ENCODE measurements at regions not wholly inside any gene's neighbourhood (a gene's known extent, or its start where the extent isn't known, plus 50 kb on each side); places are given as distances from the start of the nearest gene placed in this dataset.
"Not testable (repeated sequence)": the region's sequence is repeated elsewhere in the genome, so short reads cannot be mapped to it uniquely, and the experiment has no call there.

GRCh38 chr1:166693158-166693557 lies 146.1 kb upstream of the POGK start:
- Histone ChIP-seq H3K4me3 (ENCODE audit: control insufficient read depth in 1 of 2, extremely low read depth in 1 of 2, low read length in 1 of 2) (no peak overlapping the region), H3K27me3 (replicated peaks in 1 of 2; ENCODE audit: control insufficient read depth in 2 of 2, extremely low read depth in 1 of 2, insufficient read depth in 2 of 2, low read length in 1 of 2) (no peaks in the 10 kb centered on the region), H3K27ac (ENCODE audit: low read length) (no peak overlapping the region), H3K4me1 (ENCODE audit: control insufficient read depth in 1 of 2, extremely low read depth in 1 of 2, insufficient read depth in 2 of 2, low read length in 2 of 2) (no peaks in the 10 kb centered on the region), H3K9me3 (no peaks in the 10 kb centered on the region), H3K36me3 (ENCODE audit: control insufficient read depth in 2 of 2, extremely low read depth in 1 of 2, insufficient read depth in 1 of 2, low read length in 1 of 2) (no peaks in the 10 kb centered on the region)
- peaks cover 0 to 1% (median 0%) of the 10 kb centered on the region in 3 donors for H3K4me1 Mint-ChIP-seq
- CTCF ChIA-PET, result no interaction called here
- no peak overlapping the region for H3K4me3 Mint-ChIP-seq
- no peak for DNase-seq
- POLR2A ChIA-PET, result no interaction called here
- peaks cover 17 to 28% of the 10 kb centered on the region in 2 donors for H3K27me3 Mint-ChIP-seq
- ATAC-seq (replicated peaks in 1 of 4), result no peak
- 100% methylated on average over 3 of the region's 4 CpGs for WGBS (ENCODE audit: insufficient coverage)
- no peaks in the 10 kb centered on the region for H3K9me3 Mint-ChIP-seq
- no peaks in the 10 kb centered on the region for H3K36me3 Mint-ChIP-seq
- H3K27ac Mint-ChIP-seq, result no peak overlapping the region

GRCh38 chr1:166693673-166694297 lies 145.5 kb upstream of the POGK start:
- Mint-ChIP-seq H3K27ac (no peak overlapping the region), H3K4me1 (no peaks in the 10 kb centered on the region), H3K27me3 (peaks cover 17 to 28% of the 10 kb centered on the region in 2 donors), H3K36me3 (no peaks in the 10 kb centered on the region), H3K9me3 (no peaks in the 10 kb centered on the region), H3K4me3 (no peak overlapping the region)
- no peak for ATAC-seq (replicated peaks in 1 of 4)
- WGBS (ENCODE audit: insufficient coverage), result no CpG with 5 or more reads among the region's 4 CpGs
- ChIA-PET POLR2A (no interaction called here), CTCF (no interaction called here)
- Histone ChIP-seq H3K27me3 (replicated peaks in 1 of 2; ENCODE audit: control insufficient read depth in 2 of 2, extremely low read depth in 1 of 2, insufficient read depth in 2 of 2, low read length in 1 of 2) (no peaks in the 10 kb centered on the region), H3K27ac (ENCODE audit: low read length) (no peak overlapping the region), H3K9me3 (no peaks in the 10 kb centered on the region), H3K4me1 (ENCODE audit: control insufficient read depth in 1 of 2, extremely low read depth in 1 of 2, insufficient read depth in 2 of 2, low read length in 2 of 2) (no peaks in the 10 kb centered on the region), H3K36me3 (ENCODE audit: control insufficient read depth in 2 of 2, extremely low read depth in 1 of 2, insufficient read depth in 1 of 2, low read length in 1 of 2) (no peaks in the 10 kb centered on the region), H3K4me3 (ENCODE audit: control insufficient read depth in 1 of 2, extremely low read depth in 1 of 2, low read length in 1 of 2) (no peak overlapping the region)
- DNase-seq, result no peak

GRCh38 chr1:166695115-166695514 lies 144.2 kb upstream of the POGK start:
- H3K4me1 ChIP-seq (ENCODE audit: control insufficient read depth in 1 of 2, extremely low read depth in 1 of 2, insufficient read depth in 2 of 2, low read length in 2 of 2), result no peaks in the 10 kb centered on the region
- H3K27me3 Mint-ChIP-seq, result peaks cover 19 to 28% of the 10 kb centered on the region in 2 donors
- WGBS (ENCODE audit: insufficient coverage), result no CpG with 5 or more reads among the region's 1 CpG
- H3K27me3 ChIP-seq (replicated peaks in 1 of 2; ENCODE audit: control insufficient read depth in 2 of 2, extremely low read depth in 1 of 2, insufficient read depth in 2 of 2, low read length in 1 of 2), result no peaks in the 10 kb centered on the region
- H3K36me3 ChIP-seq (ENCODE audit: control insufficient read depth in 2 of 2, extremely low read depth in 1 of 2, insufficient read depth in 1 of 2, low read length in 1 of 2), result no peaks in the 10 kb centered on the region
- H3K4me1 Mint-ChIP-seq, result no peaks in the 10 kb centered on the region
- H3K4me3 ChIP-seq (ENCODE audit: control insufficient read depth in 1 of 2, extremely low read depth in 1 of 2, low read length in 1 of 2), result no peak overlapping the region
- H3K9me3 ChIP-seq, result no peaks in the 10 kb centered on the region
- ChIA-PET POLR2A (no interaction called here), CTCF (no interaction called here)
- H3K36me3 Mint-ChIP-seq, result no peaks in the 10 kb centered on the region
- DNase-seq (no peak), ATAC-seq (replicated peaks in 1 of 4) (no peak)
- no peak overlapping the region for H3K4me3 Mint-ChIP-seq
- no peak overlapping the region for H3K27ac Mint-ChIP-seq
- no peak overlapping the region for H3K27ac ChIP-seq (ENCODE audit: low read length)
- H3K9me3 Mint-ChIP-seq, result no peaks in the 10 kb centered on the region

- H3K36me3 ChIP-seq (ENCODE audit: control insufficient read depth in 2 of 2, extremely low read depth in 1 of 2, insufficient read depth in 1 of 2, low read length in 1 of 2); H3K4me3 Mint-ChIP-seq; ATAC-seq (replicated peaks in 1 of 4); H3K4me1 Mint-ChIP-seq; H3K27ac Mint-ChIP-seq; POLR2A ChIA-PET; CTCF ChIA-PET; H3K4me1 ChIP-seq (ENCODE audit: control insufficient read depth in 1 of 2, extremely low read depth in 1 of 2, insufficient read depth in 2 of 2, low read length in 2 of 2); H3K4me3 ChIP-seq (ENCODE audit: control insufficient read depth in 1 of 2, extremely low read depth in 1 of 2, low read length in 1 of 2); H3K9me3 ChIP-seq; H3K36me3 Mint-ChIP-seq; DNase-seq; H3K9me3 Mint-ChIP-seq; H3K27me3 ChIP-seq (replicated peaks in 1 of 2; ENCODE audit: control insufficient read depth in 2 of 2, extremely low read depth in 1 of 2, insufficient read depth in 2 of 2, low read length in 1 of 2); H3K27ac ChIP-seq (ENCODE audit: low read length): not testable (repeated sequence)
- no CpG with 5 or more reads among the region's 2 CpGs for WGBS (ENCODE audit: insufficient coverage)
- H3K27me3 Mint-ChIP-seq, result peaks cover 19 to 31% of the 10 kb centered on the region in 2 donors
Measured at GRCh38 chr1:166695834-166696233, 143.4 kb upstream of the POGK start.

GRCh38 chr1:166698771-166699170 lies 140.5 kb upstream of the POGK start:
- no peaks in the 10 kb centered on the region for H3K27me3 ChIP-seq (replicated peaks in 1 of 2; ENCODE audit: control insufficient read depth in 2 of 2, extremely low read depth in 1 of 2, insufficient read depth in 2 of 2, low read length in 1 of 2)
- no peak overlapping the region for H3K27ac ChIP-seq (ENCODE audit: low read length)
- DNase-seq, result no peak
- ChIA-PET POLR2A (no interaction called here), CTCF (no interaction called here)
- Mint-ChIP-seq H3K36me3 (no peaks in the 10 kb centered on the region), H3K4me1 (no peaks in the 10 kb centered on the region), H3K27ac (no peak overlapping the region), H3K4me3 (no peak overlapping the region), H3K9me3 (no peaks in the 10 kb centered on the region), H3K27me3 (peaks cover 22 to 32% of the 10 kb centered on the region in 2 donors)
- no peak overlapping the region for H3K4me3 ChIP-seq (ENCODE audit: control insufficient read depth in 1 of 2, extremely low read depth in 1 of 2, low read length in 1 of 2)
- no peaks in the 10 kb centered on the region for H3K4me1 ChIP-seq (ENCODE audit: control insufficient read depth in 1 of 2, extremely low read depth in 1 of 2, insufficient read depth in 2 of 2, low read length in 2 of 2)
- ATAC-seq (replicated peaks in 1 of 4), result no peak
- no peaks in the 10 kb centered on the region for H3K36me3 ChIP-seq (ENCODE audit: control insufficient read depth in 2 of 2, extremely low read depth in 1 of 2, insufficient read depth in 1 of 2, low read length in 1 of 2)
- WGBS (ENCODE audit: insufficient coverage), result 86% methylated on average over 4 of the region's 4 CpGs
- no peaks in the 10 kb centered on the region for H3K9me3 ChIP-seq

- H3K27ac Mint-ChIP-seq, result no peak overlapping the region
- H3K9me3 ChIP-seq, result no peaks in the 10 kb centered on the region
- ChIA-PET POLR2A (no interaction called here), CTCF (no interaction called here)
- H3K4me1 ChIP-seq (ENCODE audit: control insufficient read depth in 1 of 2, extremely low read depth in 1 of 2, insufficient read depth in 2 of 2, low read length in 2 of 2), result no peaks in the 10 kb centered on the region
- no peaks in the 10 kb centered on the region for H3K36me3 ChIP-seq (ENCODE audit: control insufficient read depth in 2 of 2, extremely low read depth in 1 of 2, insufficient read depth in 1 of 2, low read length in 1 of 2)
- no peak for DNase-seq
- no peak for ATAC-seq (replicated peaks in 1 of 4)
- H3K27me3 Mint-ChIP-seq, result peaks cover 20 to 32% of the 10 kb centered on the region in 2 donors
- H3K27ac ChIP-seq (ENCODE audit: low read length), result no peak overlapping the region
- no peaks in the 10 kb centered on the region for H3K27me3 ChIP-seq (replicated peaks in 1 of 2; ENCODE audit: control insufficient read depth in 2 of 2, extremely low read depth in 1 of 2, insufficient read depth in 2 of 2, low read length in 1 of 2)
- no peaks in the 10 kb centered on the region for H3K4me1 Mint-ChIP-seq
- H3K36me3 Mint-ChIP-seq, result no peaks in the 10 kb centered on the region
- no peaks in the 10 kb centered on the region for H3K9me3 Mint-ChIP-seq
- no peak overlapping the region for H3K4me3 ChIP-seq (ENCODE audit: control insufficient read depth in 1 of 2, extremely low read depth in 1 of 2, low read length in 1 of 2)
- WGBS (ENCODE audit: insufficient coverage), result 0% methylated on average over 1 of the region's 5 CpGs
- H3K4me3 Mint-ChIP-seq, result no peak overlapping the region
Measured at GRCh38 chr1:166699613-166700012, 139.7 kb upstream of the POGK start.

- 73% methylated on average over 4 of the region's 4 CpGs for WGBS (ENCODE audit: insufficient coverage)
- ATAC-seq (replicated peaks in 1 of 4), result no peak
Measured at GRCh38 chr1:166700696-166701095, 138.6 kb upstream of the POGK start.

More at GRCh38 chr1:166700696-166701095, 138.6 kb upstream of the POGK start:
- Histone ChIP-seq H3K4me3 (ENCODE audit: control insufficient read depth in 1 of 2, extremely low read depth in 1 of 2, low read length in 1 of 2) (no peak overlapping the region), H3K36me3 (ENCODE audit: control insufficient read depth in 2 of 2, extremely low read depth in 1 of 2, insufficient read depth in 1 of 2, low read length in 1 of 2) (no peaks in the 10 kb centered on the region), H3K4me1 (ENCODE audit: control insufficient read depth in 1 of 2, extremely low read depth in 1 of 2, insufficient read depth in 2 of 2, low read length in 2 of 2) (no peaks in the 10 kb centered on the region), H3K27me3 (replicated peaks in 1 of 2; ENCODE audit: control insufficient read depth in 2 of 2, extremely low read depth in 1 of 2, insufficient read depth in 2 of 2, low read length in 1 of 2) (no peaks in the 10 kb centered on the region), H3K9me3 (no peaks in the 10 kb centered on the region), H3K27ac (ENCODE audit: low read length) (no peak overlapping the region)
- Mint-ChIP-seq H3K36me3 (no peaks in the 10 kb centered on the region), H3K9me3 (no peaks in the 10 kb centered on the region), H3K4me3 (no peak overlapping the region), H3K27ac (no peak overlapping the region), H3K27me3 (peaks cover 18 to 29% of the 10 kb centered on the region in 2 donors), H3K4me1 (no peaks in the 10 kb centered on the region)
- no peak for DNase-seq
- CTCF ChIA-PET, result no interaction called here
- POLR2A ChIA-PET, result no interaction called here
